Peyer's patch (tissue), 4 donors: ENCODE measurements at regions not wholly inside any gene's neighbourhood (a gene's known extent, or its start where the extent isn't known, plus 50 kb on each side); places are given as distances from the start of the nearest gene placed in this dataset.

Experiments
- CTCF ChIP-seq, 6 experiments: fragments of 450-650 bp in 4 of 6; fragments of 200-600 bp in 2 of 6; sonication (generic) in 1 of 6; IDR thresholded peaks; one replicate each; pipeline ENCODE4 v1.5.1; 2017 to 2019; ENCODE audit warnings: antibody characterized with exemption in 6 of 6, mild to moderate bottlenecking in 3 of 6, moderate library complexity in 1 of 6
- POLR2A ChIP-seq, 2 donors: fragments of 450-650 bp; IDR thresholded peaks; one replicate each; pipeline ENCODE4 v1.5.1; 2017; ENCODE audit warnings: antibody characterized with exemption in 2 of 2, mild to moderate bottlenecking in 2 of 2, moderate library complexity in 2 of 2

- TF ChIP-seq CTCF (IDR thresholded peaks at IDR 0.05) (no peak), POLR2A (IDR thresholded peaks at IDR 0.05) (no peak)
Measured at GRCh38 chr17:65444049-65444448, 117.4 kb downstream of the AXIN2 start.
